ENCODE measurements at regions not wholly inside any gene's neighbourhood (a gene's known extent, or its start where the extent isn't known, plus 50 kb on each side); places are given as distances from the start of the nearest gene placed in this dataset.
"Not testable (repeated sequence)": the region's sequence is repeated elsewhere in the genome, so short reads cannot be mapped to it uniquely, and the experiment has no call there.

- H3K27ac ChIP-seq (replicated peaks) = no peak overlapping the region
- H3K4me3 ChIP-seq (replicated peaks; ENCODE audit: insufficient read depth, low read length) = no peak overlapping the region
- no peak for DNase-seq (ENCODE audit: low read depth in 1 of 2, low spot score in 1 of 2)
- TF ChIP-seq, protein P1, sequence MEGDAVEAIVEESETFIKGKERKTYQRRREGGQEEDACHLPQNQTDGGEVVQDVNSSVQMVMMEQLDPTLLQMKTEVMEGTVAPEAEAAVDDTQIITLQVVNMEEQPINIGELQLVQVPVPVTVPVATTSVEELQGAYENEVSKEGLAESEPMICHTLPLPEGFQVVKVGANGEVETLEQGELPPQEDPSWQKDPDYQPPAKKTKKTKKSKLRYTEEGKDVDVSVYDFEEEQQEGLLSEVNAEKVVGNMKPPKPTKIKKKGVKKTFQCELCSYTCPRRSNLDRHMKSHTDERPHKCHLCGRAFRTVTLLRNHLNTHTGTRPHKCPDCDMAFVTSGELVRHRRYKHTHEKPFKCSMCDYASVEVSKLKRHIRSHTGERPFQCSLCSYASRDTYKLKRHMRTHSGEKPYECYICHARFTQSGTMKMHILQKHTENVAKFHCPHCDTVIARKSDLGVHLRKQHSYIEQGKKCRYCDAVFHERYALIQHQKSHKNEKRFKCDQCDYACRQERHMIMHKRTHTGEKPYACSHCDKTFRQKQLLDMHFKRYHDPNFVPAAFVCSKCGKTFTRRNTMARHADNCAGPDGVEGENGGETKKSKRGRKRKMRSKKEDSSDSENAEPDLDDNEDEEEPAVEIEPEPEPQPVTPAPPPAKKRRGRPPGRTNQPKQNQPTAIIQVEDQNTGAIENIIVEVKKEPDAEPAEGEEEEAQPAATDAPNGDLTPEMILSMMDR (IDR thresholded peaks at IDR 0.05; ENCODE audit: insufficient read depth, low read length) = no peak
- TF ChIP-seq, protein P2, sequence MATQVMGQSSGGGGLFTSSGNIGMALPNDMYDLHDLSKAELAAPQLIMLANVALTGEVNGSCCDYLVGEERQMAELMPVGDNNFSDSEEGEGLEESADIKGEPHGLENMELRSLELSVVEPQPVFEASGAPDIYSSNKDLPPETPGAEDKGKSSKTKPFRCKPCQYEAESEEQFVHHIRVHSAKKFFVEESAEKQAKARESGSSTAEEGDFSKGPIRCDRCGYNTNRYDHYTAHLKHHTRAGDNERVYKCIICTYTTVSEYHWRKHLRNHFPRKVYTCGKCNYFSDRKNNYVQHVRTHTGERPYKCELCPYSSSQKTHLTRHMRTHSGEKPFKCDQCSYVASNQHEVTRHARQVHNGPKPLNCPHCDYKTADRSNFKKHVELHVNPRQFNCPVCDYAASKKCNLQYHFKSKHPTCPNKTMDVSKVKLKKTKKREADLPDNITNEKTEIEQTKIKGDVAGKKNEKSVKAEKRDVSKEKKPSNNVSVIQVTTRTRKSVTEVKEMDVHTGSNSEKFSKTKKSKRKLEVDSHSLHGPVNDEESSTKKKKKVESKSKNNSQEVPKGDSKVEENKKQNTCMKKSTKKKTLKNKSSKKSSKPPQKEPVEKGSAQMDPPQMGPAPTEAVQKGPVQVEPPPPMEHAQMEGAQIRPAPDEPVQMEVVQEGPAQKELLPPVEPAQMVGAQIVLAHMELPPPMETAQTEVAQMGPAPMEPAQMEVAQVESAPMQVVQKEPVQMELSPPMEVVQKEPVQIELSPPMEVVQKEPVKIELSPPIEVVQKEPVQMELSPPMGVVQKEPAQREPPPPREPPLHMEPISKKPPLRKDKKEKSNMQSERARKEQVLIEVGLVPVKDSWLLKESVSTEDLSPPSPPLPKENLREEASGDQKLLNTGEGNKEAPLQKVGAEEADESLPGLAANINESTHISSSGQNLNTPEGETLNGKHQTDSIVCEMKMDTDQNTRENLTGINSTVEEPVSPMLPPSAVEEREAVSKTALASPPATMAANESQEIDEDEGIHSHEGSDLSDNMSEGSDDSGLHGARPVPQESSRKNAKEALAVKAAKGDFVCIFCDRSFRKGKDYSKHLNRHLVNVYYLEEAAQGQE (IDR thresholded peaks at IDR 0.05; ENCODE audit: insufficient replicate concordance, low read depth) = no peak
- TF ChIP-seq GABPA (IDR thresholded peaks at IDR 0.05; ENCODE audit: low read depth) = no peak
- TF ChIP-seq POLR2AphosphoS5 (IDR thresholded peaks at IDR 0.05; ENCODE audit: low read depth) = no peak
- TF ChIP-seq SPI1 (IDR thresholded peaks at IDR 0.05; ENCODE audit: borderline replicate concordance, low read depth) = no peak
- no peaks in the 10 kb centered on the region for H3K27me3 ChIP-seq (ENCODE audit: insufficient read depth, poor library complexity, severe bottlenecking)
Observed at GRCh38 chr2:145748927-145749326, 1229.0 kb upstream of the ZEB2 start.

GRCh38 chr2:145747715-145748114 is 1227.8 kb upstream of the ZEB2 start:
- TF ChIP-seq POLR2AphosphoS5 (IDR thresholded peaks at IDR 0.05; ENCODE audit: low read depth) = no peak
- TF ChIP-seq, protein P2 (IDR thresholded peaks at IDR 0.05; ENCODE audit: insufficient replicate concordance, low read depth) = no peak
- TF ChIP-seq GABPA (IDR thresholded peaks at IDR 0.05; ENCODE audit: low read depth) = no peak
- TF ChIP-seq, protein P1 (IDR thresholded peaks at IDR 0.05; ENCODE audit: insufficient read depth, low read length) = no peak
- TF ChIP-seq SPI1 (IDR thresholded peaks at IDR 0.05; ENCODE audit: borderline replicate concordance, low read depth) = no peak
- Histone ChIP-seq H3K4me3 (replicated peaks; ENCODE audit: insufficient read depth, low read length) (no peak overlapping the region), H3K27ac (replicated peaks) (no peak overlapping the region), H3K27me3 (ENCODE audit: insufficient read depth, poor library complexity, severe bottlenecking) (no peaks in the 10 kb centered on the region)
- no peak for DNase-seq (ENCODE audit: low read depth in 1 of 2, low spot score in 1 of 2)

DNA sequence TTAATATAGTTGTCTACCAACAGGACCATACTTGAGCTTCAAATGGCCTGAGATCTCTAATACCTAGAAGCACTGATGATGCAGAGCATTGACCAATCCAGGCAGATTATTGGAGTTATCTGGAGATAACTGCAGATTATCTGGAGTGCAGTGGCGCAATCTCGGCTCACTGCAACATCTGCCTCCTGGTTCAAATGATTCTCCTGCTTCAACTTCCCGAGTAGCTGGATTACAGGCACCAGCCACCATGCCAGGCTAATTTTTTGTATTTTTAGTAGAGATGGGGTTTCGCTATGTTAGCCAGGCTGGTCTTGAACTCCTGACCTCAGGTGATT is 1225.4 kb upstream of the ZEB2 start:
- H3K27me3 ChIP-seq (ENCODE audit: insufficient read depth, poor library complexity, severe bottlenecking); H3K27ac ChIP-seq (replicated peaks); DNase-seq (ENCODE audit: low read depth in 1 of 2, low spot score in 1 of 2); H3K4me3 ChIP-seq (replicated peaks; ENCODE audit: insufficient read depth, low read length): not testable (repeated sequence)

- no peak for DNase-seq (ENCODE audit: low read depth in 1 of 2, low spot score in 1 of 2)
- no peaks in the 10 kb centered on the region for H3K27me3 ChIP-seq (ENCODE audit: insufficient read depth, poor library complexity, severe bottlenecking)
- H3K4me3 ChIP-seq (replicated peaks; ENCODE audit: insufficient read depth, low read length) = no peak overlapping the region
- H3K27ac ChIP-seq (replicated peaks) = no peak overlapping the region
- TF ChIP-seq GABPA (IDR thresholded peaks at IDR 0.05; ENCODE audit: low read depth) = no peak
- TF ChIP-seq, protein P2 (IDR thresholded peaks at IDR 0.05; ENCODE audit: insufficient replicate concordance, low read depth) = no peak
- no peak for TF ChIP-seq SPI1 (IDR thresholded peaks at IDR 0.05; ENCODE audit: borderline replicate concordance, low read depth)
- TF ChIP-seq, protein P1 (IDR thresholded peaks at IDR 0.05; ENCODE audit: insufficient read depth, low read length) = no peak
- no peak for TF ChIP-seq POLR2AphosphoS5 (IDR thresholded peaks at IDR 0.05; ENCODE audit: low read depth)
Observed at GRCh38 chr2:145744541-145745386, 1224.8 kb upstream of the ZEB2 start.

Measured in HL-60 (cell line).